NOMO-1 (cell line): ENCODE measurements at regions not wholly inside any gene's neighbourhood (a gene's known extent, or its start where the extent isn't known, plus 50 kb on each side); places are given as distances from the start of the nearest gene placed in this dataset.

ENCODE experiments used
- DNase-seq, 2 experiments: peaks; one replicate each; lab custom pipeline; 2025; ENCODE audit not compliant: unreplicated experiment in 2 of 2; lab: John Stamatoyannopoulos, UW

GRCh38 chr13:32960626-32961025 is 55.6 kb upstream of the KL start:
- DNase-seq, result no peak

- no peak for DNase-seq
Measured at GRCh38 chr13:32961724-32962123, 54.5 kb upstream of the KL start.

GRCh38 chr13:32962342-32962741 is 53.9 kb upstream of the KL start:
- DNase-seq, result no peak

GRCh38 chr13:32964987-32965386 is 51.2 kb upstream of the KL start:
- no peak for DNase-seq
